Ascending aorta (tissue), 2 donors: ENCODE measurements at regions not wholly inside any gene's neighbourhood (a gene's known extent, or its start where the extent isn't known, plus 50 kb on each side); places are given as distances from the start of the nearest gene placed in this dataset.
A peak's percentile ranks its signal among the peaks of the same experiment; 100 is the strongest.
"Not testable (repeated sequence)": the region's sequence is repeated elsewhere in the genome, so short reads cannot be mapped to it uniquely, and the experiment has no call there.

Experiments
- DNase-seq, 2 donors: peaks; one replicate each; pipeline ENCODE4 v3.0.0-alpha.2; 2019; ENCODE audit warnings: low spot score in 2 of 2
- H3K27ac ChIP-seq, 2 donors: fragments of 200-600 bp; sonication (generic); one replicate each; pipeline ENCODE4 v1.5.1; 2016 to 2017; ENCODE audit warnings: mild to moderate bottlenecking in 1 of 2
- H3K27me3 ChIP-seq: fragments of 200-600 bp; sonication (generic); one replicate; pipeline ENCODE4 v1.5.1; 2017
- H3K36me3 ChIP-seq, 2 donors: fragments of 200-600 bp; sonication (generic); one replicate each; pipeline ENCODE4 v1.5.1; 2016
- H3K4me1 ChIP-seq, 2 donors: fragments of 200-600 bp; sonication (generic); one replicate each; pipeline ENCODE4 v1.5.1; 2016 to 2017; ENCODE audit warnings: mild to moderate bottlenecking in 1 of 2
- H3K4me3 ChIP-seq, 2 donors: fragments of 200-600 bp; sonication (generic); one replicate each; pipeline ENCODE4 v1.5.1; 2016 to 2017; ENCODE audit warnings: mild to moderate bottlenecking in 1 of 2
- H3K9me3 ChIP-seq, 2 donors: fragments of 200-600 bp; sonication (generic); one replicate each; pipeline ENCODE4 v1.5.1; 2016
- intact Hi-C: fragments of 100-400 bp; cut with DNase I; formaldehyde crosslinking; loops from one replicate; pipeline ENCODE4 v1.15.1; 2023
- TF ChIP-seq, protein P1 (sequence below), 3 experiments: fragments of 200-600 bp in 2 of 3; fragments of 450-650 bp in 1 of 3; sonication (generic) in 2 of 3; IDR thresholded peaks; one replicate each; pipeline ENCODE4 v1.5.1; 2016 to 2019; ENCODE audit warnings: antibody characterized with exemption in 3 of 3, mild to moderate bottlenecking in 1 of 3, moderate library complexity in 1 of 3

DNA sequence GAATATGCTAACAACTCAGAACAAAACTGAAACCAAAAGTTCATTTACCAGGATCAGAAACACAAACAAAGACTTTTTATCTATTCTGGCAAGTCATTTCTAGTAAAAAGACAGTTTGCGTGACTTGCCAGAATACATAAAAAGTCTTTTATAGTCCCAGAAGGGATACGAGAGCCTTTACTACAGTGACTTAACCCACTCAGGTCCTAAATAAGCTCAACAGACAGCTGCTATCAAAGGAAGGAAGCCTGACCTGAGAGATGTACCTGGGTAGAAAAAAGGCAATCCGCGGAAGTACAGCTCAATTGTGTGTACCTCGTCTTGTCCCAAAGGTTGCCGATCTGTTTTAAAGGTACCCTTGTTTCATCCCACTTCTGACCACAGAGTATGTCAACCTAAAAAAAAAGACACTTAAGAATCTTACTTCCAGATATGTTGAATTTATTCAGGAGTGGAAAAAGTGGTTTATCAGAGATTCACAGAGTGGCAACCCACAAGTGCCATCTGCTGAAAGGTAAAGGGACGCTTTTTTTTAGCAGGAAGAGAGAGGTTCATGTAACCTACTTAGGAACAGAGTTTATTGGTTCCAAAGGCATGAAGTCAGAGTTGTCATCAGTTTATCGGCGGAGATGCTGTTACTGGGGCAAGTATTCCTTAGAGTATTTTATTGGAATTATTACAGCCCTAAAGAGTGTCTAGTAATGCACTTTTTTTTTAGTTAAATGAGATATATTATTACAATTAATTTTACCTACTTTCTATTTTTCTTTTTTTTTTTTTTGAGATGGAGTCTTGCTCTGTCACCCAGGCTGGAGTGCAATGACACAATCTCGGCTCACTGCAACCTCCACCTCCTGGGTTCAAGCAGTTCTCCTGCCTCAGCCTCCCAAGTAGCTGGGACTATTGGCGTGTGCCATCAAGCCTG is 69.7 kb upstream of the C1QTNF9B start:
- H3K36me3 ChIP-seq: no peaks in the 10 kb centered on the region
- no peak overlapping the region for H3K4me3 ChIP-seq
- H3K9me3 ChIP-seq: no peaks in the 10 kb centered on the region
- H3K27ac ChIP-seq: no peak overlapping the region
- DNase-seq: no peak
- TF ChIP-seq, protein P1, sequence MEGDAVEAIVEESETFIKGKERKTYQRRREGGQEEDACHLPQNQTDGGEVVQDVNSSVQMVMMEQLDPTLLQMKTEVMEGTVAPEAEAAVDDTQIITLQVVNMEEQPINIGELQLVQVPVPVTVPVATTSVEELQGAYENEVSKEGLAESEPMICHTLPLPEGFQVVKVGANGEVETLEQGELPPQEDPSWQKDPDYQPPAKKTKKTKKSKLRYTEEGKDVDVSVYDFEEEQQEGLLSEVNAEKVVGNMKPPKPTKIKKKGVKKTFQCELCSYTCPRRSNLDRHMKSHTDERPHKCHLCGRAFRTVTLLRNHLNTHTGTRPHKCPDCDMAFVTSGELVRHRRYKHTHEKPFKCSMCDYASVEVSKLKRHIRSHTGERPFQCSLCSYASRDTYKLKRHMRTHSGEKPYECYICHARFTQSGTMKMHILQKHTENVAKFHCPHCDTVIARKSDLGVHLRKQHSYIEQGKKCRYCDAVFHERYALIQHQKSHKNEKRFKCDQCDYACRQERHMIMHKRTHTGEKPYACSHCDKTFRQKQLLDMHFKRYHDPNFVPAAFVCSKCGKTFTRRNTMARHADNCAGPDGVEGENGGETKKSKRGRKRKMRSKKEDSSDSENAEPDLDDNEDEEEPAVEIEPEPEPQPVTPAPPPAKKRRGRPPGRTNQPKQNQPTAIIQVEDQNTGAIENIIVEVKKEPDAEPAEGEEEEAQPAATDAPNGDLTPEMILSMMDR (IDR thresholded peaks at IDR 0.05): no peak
- no peaks in the 10 kb centered on the region for H3K4me1 ChIP-seq
- H3K27me3 ChIP-seq: no peaks in the 10 kb centered on the region
- intact Hi-C loops: no loop called here

- intact Hi-C loops, H3K4me1 ChIP-seq, H3K36me3 ChIP-seq, H3K4me3 ChIP-seq, DNase-seq, H3K27me3 ChIP-seq, H3K27ac ChIP-seq, H3K9me3 ChIP-seq: not testable (repeated sequence)
Measured at GRCh38 chr13:23967792-23968191, 70.5 kb upstream of the C1QTNF9B start.

DNA sequence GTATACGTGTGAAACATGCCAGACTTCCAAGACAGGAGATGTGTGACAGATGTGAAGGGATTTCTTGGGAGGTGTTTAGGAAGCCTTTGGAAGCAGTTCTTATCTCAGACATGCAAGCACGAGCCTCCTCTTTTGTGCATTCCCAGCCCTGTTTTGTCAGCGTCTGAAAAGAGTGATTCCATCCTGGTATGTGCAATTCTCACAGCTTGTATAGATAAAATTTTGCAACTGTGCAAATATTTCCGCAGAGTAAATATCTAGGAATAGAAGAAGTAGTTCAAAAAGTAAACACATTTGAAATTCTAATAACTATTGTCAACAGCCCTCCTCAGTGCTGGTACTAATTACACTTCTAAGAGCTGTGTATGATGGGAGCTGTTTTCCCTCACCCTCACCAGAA is 72.3 kb upstream of the C1QTNF9B start:
- Histone ChIP-seq H3K27me3 (no peaks in the 10 kb centered on the region), H3K27ac (no peak overlapping the region), H3K4me1 (no peaks in the 10 kb centered on the region), H3K4me3 (no peak overlapping the region), H3K36me3 (no peaks in the 10 kb centered on the region), H3K9me3 (no peaks in the 10 kb centered on the region)
- TF ChIP-seq, protein P1 (IDR thresholded peaks at IDR 0.05): no peak
- DNase-seq: no peak
- intact Hi-C loops: no loop called here

DNA sequence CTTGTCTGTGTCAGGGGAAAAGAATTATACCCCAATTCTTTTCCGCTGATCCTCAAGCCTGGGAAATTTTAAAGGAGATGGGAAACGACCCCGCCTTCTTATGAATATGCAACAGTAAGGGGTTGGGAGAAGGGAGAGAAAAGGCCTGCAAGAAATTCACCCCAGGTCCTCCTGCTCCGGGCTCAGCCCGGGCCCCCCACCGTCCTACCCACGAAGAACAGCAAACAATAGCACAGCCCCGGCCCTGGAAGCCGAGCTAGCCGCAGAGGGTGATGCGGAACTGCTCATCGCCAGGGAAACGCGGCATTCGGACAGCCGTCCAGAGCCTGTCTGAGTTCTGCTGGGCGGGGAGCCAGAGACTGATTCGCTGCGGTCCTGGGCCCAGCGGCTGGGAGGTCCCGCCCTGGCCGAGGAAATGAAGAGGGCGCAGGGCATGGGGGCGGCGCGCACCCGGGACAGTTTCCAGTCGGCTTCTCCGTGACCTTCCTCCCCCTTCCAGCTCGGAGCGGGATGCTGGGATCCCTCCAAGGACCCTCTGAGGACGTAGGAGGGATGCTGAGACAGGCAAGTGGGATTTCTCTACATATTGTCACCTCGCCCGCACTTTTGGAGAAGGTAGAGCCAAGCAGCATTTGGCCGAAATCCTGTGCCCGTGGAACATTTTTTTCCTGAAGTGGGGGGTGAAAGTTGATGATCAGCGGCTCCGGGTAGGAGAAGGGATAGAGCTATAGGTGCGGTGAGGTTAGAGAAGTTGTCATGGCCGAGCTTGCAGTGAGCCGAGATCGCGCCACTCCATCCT is 82.3 kb upstream of the C1QTNF9B start:
- Histone ChIP-seq H3K27ac (peak overlapping the region in 1 of 2 donors; percentile 39), H3K27me3 (no peaks in the 10 kb centered on the region), H3K4me3 (peak overlapping the region; percentile 62 to 65), H3K36me3 (no peaks in the 10 kb centered on the region), H3K4me1 (no peaks in the 10 kb centered on the region), H3K9me3 (no peaks in the 10 kb centered on the region)
- intact Hi-C loops: loop anchor here (2.0 kb wide), 1 partner anchor 73 kb away; no protein-coding TSS in a partner anchor
- TF ChIP-seq, protein P1 (IDR thresholded peaks at IDR 0.05): no peak
- peak in 1 of 2 donors; percentile 83 for DNase-seq

DNA sequence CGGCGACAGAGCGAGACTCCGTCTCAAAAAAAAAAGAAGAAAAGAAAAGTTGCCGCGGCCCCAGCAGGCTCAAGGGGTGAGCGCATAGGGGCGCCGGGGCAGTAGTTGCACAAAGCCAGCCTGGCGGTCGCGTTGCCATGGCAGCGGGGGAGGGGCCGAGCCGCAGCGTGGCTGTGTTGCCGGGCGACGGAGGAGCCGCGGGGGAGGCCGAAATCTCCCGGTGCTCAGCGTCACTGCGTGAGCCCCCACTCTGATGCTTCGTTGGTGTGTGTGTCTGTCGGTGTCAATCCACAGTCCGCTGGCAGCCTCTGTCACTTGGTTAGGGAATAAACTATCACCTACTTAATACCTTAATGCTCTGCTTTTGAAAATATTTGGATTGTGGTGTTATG is 82.9 kb upstream of the C1QTNF9B start:
- Histone ChIP-seq H3K4me3 (peak overlapping the region; percentile 62 to 65), H3K4me1 (no peaks in the 10 kb centered on the region), H3K27me3 (no peaks in the 10 kb centered on the region), H3K9me3 (no peaks in the 10 kb centered on the region), H3K36me3 (no peaks in the 10 kb centered on the region), H3K27ac (no peak overlapping the region)
- TF ChIP-seq, protein P1 (IDR thresholded peaks at IDR 0.05): no peak
- DNase-seq: peak; percentile 50 to 89
- intact Hi-C loops: loop anchor here (2.0 kb wide), 1 partner anchor 73 kb away; no protein-coding TSS in a partner anchor

GRCh38 chr13:23983671-23984070 is 86.4 kb upstream of the C1QTNF9B start:
- Histone ChIP-seq H3K27ac (no peak overlapping the region), H3K36me3 (no peaks in the 10 kb centered on the region), H3K4me1 (no peaks in the 10 kb centered on the region), H3K4me3 (no peak overlapping the region), H3K9me3 (no peaks in the 10 kb centered on the region), H3K27me3 (no peaks in the 10 kb centered on the region)
- intact Hi-C loops: no loop called here
- TF ChIP-seq, protein P1 (IDR thresholded peaks at IDR 0.05): no peak
- no peak for DNase-seq
